Adipocyte (in vitro differentiated cells): ENCODE measurements at regions not wholly inside any gene's neighbourhood (a gene's known extent, or its start where the extent isn't known, plus 50 kb on each side); places are given as distances from the start of the nearest gene placed in this dataset.
"Not testable (repeated sequence)": the region's sequence is repeated elsewhere in the genome, so short reads cannot be mapped to it uniquely, and the experiment has no call there.

Source experiments
- DNase-seq: peaks from one replicate; pipeline ENCODE4 v3.0.0-alpha.2; 2015; ENCODE audit warnings: low read depth
- H3K27me3 ChIP-seq: replicated peaks from 2 replicates; pipeline ENCODE4 v1.7.0; 2013; ENCODE audit warnings: mild to moderate bottlenecking, low read length, moderate library complexity; ENCODE audit not compliant: control insufficient read depth, insufficient read depth
- H3K36me3 ChIP-seq: 2 replicates; pipeline ENCODE4 v1.7.0; 2013; ENCODE audit warnings: low read length, mild to moderate bottlenecking, moderate library complexity; ENCODE audit not compliant: control insufficient read depth, insufficient read depth, severe bottlenecking
- H3K4me1 ChIP-seq: 2 replicates; pipeline ENCODE4 v1.7.0; 2013; ENCODE audit warnings: mild to moderate bottlenecking, low read length, moderate library complexity; ENCODE audit not compliant: control insufficient read depth, insufficient read depth
- H3K4me3 ChIP-seq: 2 replicates; pipeline ENCODE4 v1.7.0; 2013; ENCODE audit warnings: mild to moderate bottlenecking, low read length, moderate library complexity
- H3K9ac ChIP-seq: 2 replicates; pipeline ENCODE4 v1.7.0; 2013; ENCODE audit warnings: mild to moderate bottlenecking, low read length, moderate library complexity
- H3K9me3 ChIP-seq: 2 replicates; pipeline ENCODE4 v1.7.0; 2013; ENCODE audit warnings: mild to moderate bottlenecking, low read length, moderate library complexity; ENCODE audit not compliant: control insufficient read depth

GRCh38 chrX:35221391-35221790 is 278.8 kb downstream of the FAM47B start:
- not testable (repeated sequence) for DNase-seq

GRCh38 chrX:35244088-35244741 is 301.6 kb downstream of the FAM47B start:
- H3K4me1 ChIP-seq: no peaks in the 10 kb centered on the region
- H3K27me3 ChIP-seq: peaks cover 3% of the 10 kb centered on the region
- H3K9me3 ChIP-seq: no peaks in the 10 kb centered on the region
- no peak overlapping the region for H3K9ac ChIP-seq
- H3K4me3 ChIP-seq: no peak overlapping the region
- no peak for DNase-seq
- no peaks in the 10 kb centered on the region for H3K36me3 ChIP-seq

More at GRCh38 chrX:35221391-35221790, 278.8 kb downstream of the FAM47B start:
- not testable (repeated sequence) for H3K27me3 ChIP-seq, H3K4me1 ChIP-seq, H3K9me3 ChIP-seq, H3K36me3 ChIP-seq, H3K9ac ChIP-seq, H3K4me3 ChIP-seq

GRCh38 chrX:35244796-35245508 is 302.4 kb downstream of the FAM47B start:
- no peaks in the 10 kb centered on the region for H3K9me3 ChIP-seq
- H3K4me1 ChIP-seq: no peaks in the 10 kb centered on the region
- no peaks in the 10 kb centered on the region for H3K36me3 ChIP-seq
- H3K4me3 ChIP-seq: no peak overlapping the region
- H3K9ac ChIP-seq: no peak overlapping the region
- peaks cover 3% of the 10 kb centered on the region for H3K27me3 ChIP-seq
- DNase-seq: no peak

- H3K27me3 ChIP-seq: peaks cover 10% of the 10 kb centered on the region
- DNase-seq: no peak
- H3K4me3 ChIP-seq: no peak overlapping the region
- H3K4me1 ChIP-seq: no peaks in the 10 kb centered on the region
- H3K36me3 ChIP-seq: no peaks in the 10 kb centered on the region
- no peaks in the 10 kb centered on the region for H3K9me3 ChIP-seq
- no peak overlapping the region for H3K9ac ChIP-seq
These were observed 308.6 kb downstream of the FAM47B start for GRCh38 chrX:35251226-35251625.

- Histone ChIP-seq H3K9me3 (peaks cover 6% of the 10 kb centered on the region), H3K4me3 (no peak overlapping the region), H3K27me3 (no peaks in the 10 kb centered on the region), H3K9ac (no peak overlapping the region), H3K36me3 (no peaks in the 10 kb centered on the region), H3K4me1 (no peaks in the 10 kb centered on the region)
- no peak for DNase-seq
These were observed 333.5 kb downstream of the FAM47B start for GRCh38 chrX:35276115-35276514.

GRCh38 chrX:35285289-35285962 is 342.8 kb downstream of the FAM47B start:
- H3K4me1 ChIP-seq: no peaks in the 10 kb centered on the region
- no peak overlapping the region for H3K4me3 ChIP-seq
- no peak for DNase-seq
- no peaks in the 10 kb centered on the region for H3K36me3 ChIP-seq
- no peaks in the 10 kb centered on the region for H3K27me3 ChIP-seq
- H3K9ac ChIP-seq: no peak overlapping the region
- H3K9me3 ChIP-seq: peaks cover 10% of the 10 kb centered on the region

- Histone ChIP-seq H3K9me3 (no peaks in the 10 kb centered on the region), H3K4me1 (no peaks in the 10 kb centered on the region), H3K36me3 (no peaks in the 10 kb centered on the region), H3K27me3 (no peaks in the 10 kb centered on the region), H3K4me3 (no peak overlapping the region), H3K9ac (no peak overlapping the region)
- DNase-seq: no peak
These were observed 346.1 kb downstream of the FAM47B start for GRCh38 chrX:35288657-35289056.

- H3K36me3 ChIP-seq: no peaks in the 10 kb centered on the region
- no peak overlapping the region for H3K4me3 ChIP-seq
- no peak overlapping the region for H3K9ac ChIP-seq
- peak; percentile 10 for DNase-seq
- H3K27me3 ChIP-seq: no peaks in the 10 kb centered on the region
- no peaks in the 10 kb centered on the region for H3K4me1 ChIP-seq
- H3K9me3 ChIP-seq: no peaks in the 10 kb centered on the region
These were observed 347.4 kb downstream of the FAM47B start for GRCh38 chrX:35289952-35290351.

GRCh38 chrX:35291013-35291412 is 348.4 kb downstream of the FAM47B start:
- H3K9ac ChIP-seq: no peak overlapping the region
- H3K4me3 ChIP-seq: no peak overlapping the region
- DNase-seq: no peak
- H3K4me1 ChIP-seq: no peaks in the 10 kb centered on the region
- H3K9me3 ChIP-seq: no peaks in the 10 kb centered on the region
- no peaks in the 10 kb centered on the region for H3K36me3 ChIP-seq
- no peaks in the 10 kb centered on the region for H3K27me3 ChIP-seq

GRCh38 chrX:35292522-35292921 is 349.9 kb downstream of the FAM47B start:
- DNase-seq: no peak
- no peak overlapping the region for H3K9ac ChIP-seq
- H3K27me3 ChIP-seq: no peaks in the 10 kb centered on the region
- H3K4me1 ChIP-seq: no peaks in the 10 kb centered on the region
- H3K4me3 ChIP-seq: no peak overlapping the region
- H3K9me3 ChIP-seq: no peaks in the 10 kb centered on the region
- H3K36me3 ChIP-seq: no peaks in the 10 kb centered on the region

- H3K36me3 ChIP-seq, H3K9ac ChIP-seq, H3K4me3 ChIP-seq, DNase-seq, H3K27me3 ChIP-seq, H3K4me1 ChIP-seq: not testable (repeated sequence)
- H3K9me3 ChIP-seq: peaks cover 26% of the 10 kb centered on the region
These were observed 362.4 kb downstream of the FAM47B start for GRCh38 chrX:35305037-35305436.
